Brain microvascular endothelial cell (primary cell): ENCODE measurements at regions not wholly inside any gene's neighbourhood (a gene's known extent, or its start where the extent isn't known, plus 50 kb on each side); places are given as distances from the start of the nearest gene placed in this dataset.

ENCODE experiments used
- DNase-seq: peaks from one replicate; pipeline ENCODE4 v3.0.0-alpha.2; 2020
- H3K27ac ChIP-seq: fragments of 250-450 bp; sonication (Bioruptor Pico); 2 replicates; pipeline ENCODE4 v1.5.1; 2020; ENCODE audit warnings: mild to moderate bottlenecking, moderate library complexity
- H3K27me3 ChIP-seq: fragments of 250-450 bp; sonication (Bioruptor Pico); replicated peaks from 2 replicates; pipeline ENCODE4 v1.5.1; 2020; ENCODE audit warnings: mild to moderate bottlenecking
- H3K36me3 ChIP-seq: fragments of 250-450 bp; sonication (Bioruptor Pico); replicated peaks from 2 replicates; pipeline ENCODE4 v1.5.1; 2020; ENCODE audit warnings: mild to moderate bottlenecking
- H3K4me3 ChIP-seq: 2 replicates; pipeline ENCODE4 v1.5.1; 2011; ENCODE audit warnings: low read depth, mild to moderate bottlenecking, control low read depth, low read length, moderate library complexity
- CTCF ChIP-seq: IDR thresholded peaks from 2 replicates; pipeline ENCODE4 v1.5.1; 2011; ENCODE audit warnings: low read depth, mild to moderate bottlenecking, moderate library complexity, low read length, control low read depth, inconsistent platforms; ENCODE audit errors: missing control alignments
- in situ Hi-C: cut with HindIII; loops from 2 replicates; pipeline ENCODE4 v1.10.0; 2017; ENCODE audit warnings: low sequenced_read_pairs, low pct_ligation_motif_present

- in situ Hi-C loops = no loop called here
These were observed 122.0 kb upstream of the PROK2 start for GRCh38 chr3:71906976-71907375.

GRCh38 chr3:71905426-71905825 lies 120.5 kb upstream of the PROK2 start:
- in situ Hi-C loops = no loop called here
- H3K27me3 ChIP-seq = no peaks in the 10 kb centered on the region
- H3K27ac ChIP-seq = no peak overlapping the region
- no peak for DNase-seq
- no peak for TF ChIP-seq CTCF
- no peak overlapping the region for H3K4me3 ChIP-seq
- no peaks in the 10 kb centered on the region for H3K36me3 ChIP-seq

More at GRCh38 chr3:71906976-71907375, 122.0 kb upstream of the PROK2 start:
- H3K4me3 ChIP-seq = no peak overlapping the region
- no peaks in the 10 kb centered on the region for H3K27me3 ChIP-seq
- TF ChIP-seq CTCF = no peak
- no peak overlapping the region for H3K27ac ChIP-seq
- DNase-seq = no peak
- no peaks in the 10 kb centered on the region for H3K36me3 ChIP-seq

- Histone ChIP-seq H3K4me3 (no peak overlapping the region), H3K27me3 (no peaks in the 10 kb centered on the region), H3K27ac (no peak overlapping the region), H3K36me3 (no peaks in the 10 kb centered on the region)
- in situ Hi-C loops = no loop called here
- TF ChIP-seq CTCF = no peak
- DNase-seq = no peak
These were observed 119.0 kb upstream of the PROK2 start for GRCh38 chr3:71903936-71904335.

GRCh38 chr3:71903112-71903495 lies 118.2 kb upstream of the PROK2 start:
- no peak for TF ChIP-seq CTCF
- H3K27ac ChIP-seq = no peak overlapping the region
- in situ Hi-C loops = no loop called here
- no peaks in the 10 kb centered on the region for H3K27me3 ChIP-seq
- no peaks in the 10 kb centered on the region for H3K36me3 ChIP-seq
- no peak for DNase-seq
- H3K4me3 ChIP-seq = no peak overlapping the region

GRCh38 chr3:71902258-71903111 lies 117.5 kb upstream of the PROK2 start:
- in situ Hi-C loops = no loop called here
- Histone ChIP-seq H3K27ac (no peak overlapping the region), H3K36me3 (no peaks in the 10 kb centered on the region), H3K27me3 (no peaks in the 10 kb centered on the region), H3K4me3 (no peak overlapping the region)
- DNase-seq = no peak
- TF ChIP-seq CTCF = no peak

- in situ Hi-C loops = no loop called here
- Histone ChIP-seq H3K27me3 (no peaks in the 10 kb centered on the region), H3K36me3 (no peaks in the 10 kb centered on the region), H3K27ac (no peak overlapping the region), H3K4me3 (no peak overlapping the region)
- TF ChIP-seq CTCF = no peak
- DNase-seq = no peak
These were observed 116.7 kb upstream of the PROK2 start for GRCh38 chr3:71901645-71902044.
